ENCODE measurements at regions not wholly inside any gene's neighbourhood (a gene's known extent, or its start where the extent isn't known, plus 50 kb on each side); places are given as distances from the start of the nearest gene placed in this dataset.

DNA sequence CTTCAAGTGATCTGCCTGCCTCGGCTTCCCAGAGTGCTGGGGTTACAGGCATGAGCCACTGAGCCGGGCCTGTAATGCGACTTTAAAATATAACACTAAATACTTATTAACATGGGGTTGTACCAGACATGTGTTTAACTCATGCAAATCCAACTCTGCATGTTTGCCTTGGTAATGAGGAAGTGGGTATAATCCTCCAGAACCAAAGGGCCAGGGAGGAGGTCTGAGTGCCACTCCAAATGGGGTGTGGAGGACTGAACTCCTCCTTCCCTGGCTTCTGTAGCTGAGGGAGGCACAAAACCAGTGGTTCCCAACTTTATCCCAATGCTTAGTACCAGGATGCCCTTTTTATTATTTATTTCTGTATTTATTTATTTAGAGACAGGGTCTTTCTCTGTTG is 61.6 kb upstream of the MED13L start:
- peaks cover 3 to 4% of the 10 kb centered on the region in 2 donors for H3K27me3 Mint-ChIP-seq
- no peak overlapping the region for H3K4me3 ChIP-seq (ENCODE audit: low read length in 2 of 2)
- peaks cover 0 to 4% (median under 1%) of the 10 kb centered on the region in 4 donors for H3K4me1 Mint-ChIP-seq
- no peak overlapping the region for H3K4me3 Mint-ChIP-seq
- H3K36me3 Mint-ChIP-seq: no peaks in the 10 kb centered on the region
- no peaks in the 10 kb centered on the region for H3K9me3 ChIP-seq (ENCODE audit: control insufficient read depth in 1 of 2, low read length in 2 of 2)
- CTCF ChIA-PET (ENCODE audit: partially characterized antibody): no interaction called here
- POLR2A ChIA-PET (ENCODE audit: partially characterized antibody): no interaction called here
- no peaks in the 10 kb centered on the region for H3K4me1 ChIP-seq (ENCODE audit: insufficient read depth, low read length)
- no peak for DNase-seq
- H3K27ac Mint-ChIP-seq: no peak overlapping the region
- no peaks in the 10 kb centered on the region for H3K27me3 ChIP-seq (ENCODE audit: insufficient read depth, low read length)
- no peak overlapping the region for H3K27ac ChIP-seq (ENCODE audit: low read depth, low read length)
- peaks cover 0 to 8% (median 0%) of the 10 kb centered on the region in 8 donors for H3K9me3 Mint-ChIP-seq
- intact Hi-C loops (cut with micrococcal nuclease): no loop called here
- H3K36me3 ChIP-seq (ENCODE audit: insufficient read depth, low read length): no peaks in the 10 kb centered on the region

DNA sequence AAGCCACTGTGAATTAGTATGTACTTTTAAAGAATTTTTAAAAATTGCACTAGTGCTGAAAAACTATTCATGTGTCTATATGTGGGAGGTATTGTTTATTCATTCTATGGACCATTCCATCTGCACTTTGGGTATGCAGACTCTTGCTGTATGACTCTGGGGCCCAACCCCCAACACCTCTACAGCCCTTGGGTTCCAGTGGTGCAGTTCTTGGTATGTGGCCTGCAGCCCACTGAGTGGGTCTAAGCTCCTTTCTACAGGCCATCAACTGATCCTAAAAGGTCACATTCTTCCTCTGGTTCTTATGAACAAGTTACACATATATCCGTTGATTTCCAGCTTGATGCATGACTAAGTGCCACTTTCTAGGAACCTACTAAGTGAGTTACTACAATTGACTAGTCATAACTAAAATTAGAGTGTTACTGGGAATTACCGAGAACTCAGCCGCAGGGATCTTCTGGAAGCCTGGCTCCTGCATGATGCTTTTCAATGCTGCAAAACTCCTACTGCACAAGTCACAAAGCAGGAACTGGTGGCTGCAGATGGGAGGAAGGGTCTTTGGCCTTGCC is 62.4 kb upstream of the MED13L start:
- intact Hi-C loops (cut with micrococcal nuclease): no loop called here
- no peaks in the 10 kb centered on the region for H3K36me3 Mint-ChIP-seq
- H3K4me3 ChIP-seq (ENCODE audit: low read length in 2 of 2): no peak overlapping the region

DNA sequence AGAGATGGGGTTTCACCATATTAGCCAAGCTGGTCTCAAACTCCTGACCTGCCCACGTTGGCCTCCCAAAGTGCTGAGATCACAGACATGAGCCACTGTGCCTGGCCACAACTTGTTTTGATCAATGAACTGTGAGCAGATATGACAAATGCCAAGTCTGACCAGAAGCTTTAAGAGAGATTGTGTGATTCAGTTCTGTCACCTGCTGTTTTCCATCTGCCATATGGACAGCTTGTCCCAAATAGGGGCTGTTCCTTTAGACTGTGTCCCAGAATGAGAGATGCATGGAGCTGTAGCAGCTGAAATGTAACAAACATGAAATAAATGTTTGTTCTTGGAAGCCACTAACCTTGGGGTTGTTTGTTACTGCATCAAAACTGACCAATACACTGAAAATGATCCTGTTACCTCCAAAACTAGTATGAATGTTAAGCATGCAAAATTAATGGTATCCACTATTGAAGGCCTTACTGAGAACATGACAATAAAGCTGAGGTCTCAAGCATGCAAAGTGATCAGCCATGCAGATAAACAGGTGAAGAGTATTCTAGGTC is 65.9 kb upstream of the MED13L start:
- POLR2A ChIA-PET (ENCODE audit: partially characterized antibody): no interaction called here
- H3K27ac ChIP-seq (ENCODE audit: low read depth, low read length): no peak overlapping the region
- intact Hi-C loops (cut with micrococcal nuclease): no loop called here
- no peak overlapping the region for H3K27ac Mint-ChIP-seq
- H3K4me3 Mint-ChIP-seq: no peak overlapping the region
- H3K4me3 ChIP-seq (ENCODE audit: low read length in 2 of 2): no peak overlapping the region
- peaks cover 1 to 3% of the 10 kb centered on the region in 2 donors for H3K27me3 Mint-ChIP-seq
- H3K36me3 Mint-ChIP-seq: no peaks in the 10 kb centered on the region
- H3K9me3 Mint-ChIP-seq: peaks cover 0 to 9% (median under 1%) of the 10 kb centered on the region in 8 donors
- CTCF ChIA-PET (ENCODE audit: partially characterized antibody): no interaction called here
- H3K27me3 ChIP-seq (ENCODE audit: insufficient read depth, low read length): no peaks in the 10 kb centered on the region
- no peaks in the 10 kb centered on the region for H3K9me3 ChIP-seq (ENCODE audit: control insufficient read depth in 1 of 2, low read length in 2 of 2)
- no peaks in the 10 kb centered on the region for H3K4me1 ChIP-seq (ENCODE audit: insufficient read depth, low read length)
- H3K4me1 Mint-ChIP-seq: no peaks in the 10 kb centered on the region
- H3K36me3 ChIP-seq (ENCODE audit: insufficient read depth, low read length): no peaks in the 10 kb centered on the region
- no peak for DNase-seq

More for the DNA sequence above, 62.4 kb upstream of the MED13L start:
- H3K4me1 Mint-ChIP-seq: peaks cover 0 to 4% (median under 1%) of the 10 kb centered on the region in 4 donors
- DNase-seq: no peak
- ChIA-PET POLR2A (ENCODE audit: partially characterized antibody) (no interaction called here), CTCF (ENCODE audit: partially characterized antibody) (no interaction called here)
- no peak overlapping the region for H3K27ac ChIP-seq (ENCODE audit: low read depth, low read length)
- peak overlapping the region in 2 of 7 donors; percentile 18 to 19 for H3K27ac Mint-ChIP-seq
- H3K36me3 ChIP-seq (ENCODE audit: insufficient read depth, low read length): no peaks in the 10 kb centered on the region
- no peaks in the 10 kb centered on the region for H3K27me3 ChIP-seq (ENCODE audit: insufficient read depth, low read length)
- no peak overlapping the region for H3K4me3 Mint-ChIP-seq
- peaks cover 0 to 13% (median under 1%) of the 10 kb centered on the region in 8 donors for H3K9me3 Mint-ChIP-seq
- H3K9me3 ChIP-seq (ENCODE audit: control insufficient read depth in 1 of 2, low read length in 2 of 2): no peaks in the 10 kb centered on the region
- H3K27me3 Mint-ChIP-seq: peaks cover 3 to 4% of the 10 kb centered on the region in 2 donors
- H3K4me1 ChIP-seq (ENCODE audit: insufficient read depth, low read length): no peaks in the 10 kb centered on the region

DNA sequence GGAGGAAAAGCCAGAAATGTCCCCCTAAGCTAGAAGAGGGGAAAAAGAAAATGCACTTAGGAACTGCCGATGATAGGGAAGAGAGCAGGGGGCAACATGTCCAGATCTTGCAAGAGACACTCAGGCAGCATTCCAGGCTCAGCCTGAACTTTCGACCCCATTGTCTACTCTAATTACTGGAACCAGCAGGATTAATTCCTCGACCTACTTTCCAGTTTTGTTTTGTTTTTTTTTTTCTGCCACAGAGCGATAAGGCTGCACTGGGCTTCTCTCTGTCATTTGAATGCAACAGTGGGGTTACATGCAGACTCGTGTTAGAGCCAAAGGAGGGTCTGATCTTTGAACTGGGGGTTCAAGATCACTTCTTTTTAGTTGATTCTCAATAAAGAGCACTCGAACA is 68.7 kb upstream of the MED13L start:
- intact Hi-C loops (cut with micrococcal nuclease): no loop called here
- no peaks in the 10 kb centered on the region for H3K36me3 ChIP-seq (ENCODE audit: insufficient read depth, low read length)
- no peak for DNase-seq
- no peak overlapping the region for H3K4me3 ChIP-seq (ENCODE audit: low read length in 2 of 2)
- H3K4me1 ChIP-seq (ENCODE audit: insufficient read depth, low read length): no peaks in the 10 kb centered on the region
- H3K4me1 Mint-ChIP-seq: no peaks in the 10 kb centered on the region
- POLR2A ChIA-PET (ENCODE audit: partially characterized antibody): no interaction called here
- no peak overlapping the region for H3K27ac ChIP-seq (ENCODE audit: low read depth, low read length)
- peaks cover 3% of the 10 kb centered on the region in 2 donors for H3K27me3 Mint-ChIP-seq
- no peak overlapping the region for H3K4me3 Mint-ChIP-seq
- no peaks in the 10 kb centered on the region for H3K9me3 ChIP-seq (ENCODE audit: control insufficient read depth in 1 of 2, low read length in 2 of 2)
- H3K27ac Mint-ChIP-seq: no peak overlapping the region
- H3K27me3 ChIP-seq (ENCODE audit: insufficient read depth, low read length): no peaks in the 10 kb centered on the region
- CTCF ChIA-PET (ENCODE audit: partially characterized antibody): no interaction called here
- peaks cover 0 to 9% (median under 1%) of the 10 kb centered on the region in 8 donors for H3K9me3 Mint-ChIP-seq
- no peaks in the 10 kb centered on the region for H3K36me3 Mint-ChIP-seq

DNA sequence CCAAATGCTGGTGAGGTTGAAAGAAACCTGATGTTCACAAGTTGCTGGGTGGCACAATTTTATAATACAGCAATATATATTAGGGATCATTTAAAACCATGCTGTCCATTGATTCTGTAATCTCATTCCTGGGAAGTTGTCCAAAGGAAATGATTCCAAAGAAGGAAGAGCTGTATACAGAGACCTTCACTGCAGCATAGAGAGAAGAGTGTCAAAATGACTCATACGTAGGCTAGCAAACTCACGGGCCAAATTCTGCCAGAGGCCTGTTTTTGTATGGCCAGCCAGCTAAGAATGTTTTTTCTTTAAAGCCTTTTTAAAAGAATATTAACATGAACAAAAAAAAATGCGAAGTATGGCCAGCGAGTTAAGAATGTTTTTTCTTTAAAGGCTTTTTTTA is 69.2 kb upstream of the MED13L start:
- Mint-ChIP-seq H3K9me3 (peaks cover 0 to 9% (median under 1%) of the 10 kb centered on the region in 8 donors), H3K27me3 (peaks cover 3% of the 10 kb centered on the region in 2 donors), H3K27ac (no peak overlapping the region), H3K4me1 (no peaks in the 10 kb centered on the region), H3K4me3 (no peak overlapping the region), H3K36me3 (no peaks in the 10 kb centered on the region)
- Histone ChIP-seq H3K27me3 (ENCODE audit: insufficient read depth, low read length) (no peaks in the 10 kb centered on the region), H3K4me1 (ENCODE audit: insufficient read depth, low read length) (no peaks in the 10 kb centered on the region), H3K27ac (ENCODE audit: low read depth, low read length) (no peak overlapping the region), H3K9me3 (ENCODE audit: control insufficient read depth in 1 of 2, low read length in 2 of 2) (no peaks in the 10 kb centered on the region), H3K4me3 (ENCODE audit: low read length in 2 of 2) (no peak overlapping the region), H3K36me3 (ENCODE audit: insufficient read depth, low read length) (no peaks in the 10 kb centered on the region)
- intact Hi-C loops (cut with micrococcal nuclease): no loop called here
- POLR2A ChIA-PET (ENCODE audit: partially characterized antibody): no interaction called here
- CTCF ChIA-PET (ENCODE audit: partially characterized antibody): no interaction called here
- no peak for DNase-seq

DNA sequence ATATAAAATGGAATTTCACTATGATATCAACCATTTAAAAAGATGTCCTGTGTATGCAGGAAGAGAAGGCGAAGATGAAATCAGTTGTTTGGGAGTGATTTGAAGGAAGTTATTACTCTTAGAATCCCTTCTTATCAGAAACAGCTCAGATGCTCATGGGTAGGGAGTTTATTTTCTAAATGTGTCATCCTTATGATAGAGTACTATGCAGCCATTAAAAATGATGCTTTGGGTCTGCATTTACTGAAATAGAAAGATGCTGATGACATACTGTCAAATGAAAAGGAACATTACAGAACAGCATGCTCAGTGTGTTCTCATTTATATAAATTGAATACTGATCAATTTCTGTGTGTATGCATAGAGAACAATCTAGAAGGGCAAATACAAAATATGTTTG is 69.8 kb upstream of the MED13L start:
- POLR2A ChIA-PET (ENCODE audit: partially characterized antibody): no interaction called here
- intact Hi-C loops (cut with micrococcal nuclease): no loop called here
- no peak overlapping the region for H3K4me3 ChIP-seq (ENCODE audit: low read length in 2 of 2)
- peaks cover 3% of the 10 kb centered on the region in 2 donors for H3K27me3 Mint-ChIP-seq
- H3K4me3 Mint-ChIP-seq: no peak overlapping the region
- no peak overlapping the region for H3K27ac Mint-ChIP-seq
- H3K9me3 Mint-ChIP-seq: peaks cover 0 to 8% (median 0%) of the 10 kb centered on the region in 8 donors
- H3K4me1 Mint-ChIP-seq: no peaks in the 10 kb centered on the region
- H3K27ac ChIP-seq (ENCODE audit: low read depth, low read length): no peak overlapping the region
- H3K36me3 Mint-ChIP-seq: no peaks in the 10 kb centered on the region
- no peaks in the 10 kb centered on the region for H3K36me3 ChIP-seq (ENCODE audit: insufficient read depth, low read length)
- H3K9me3 ChIP-seq (ENCODE audit: control insufficient read depth in 1 of 2, low read length in 2 of 2): no peaks in the 10 kb centered on the region
- H3K4me1 ChIP-seq (ENCODE audit: insufficient read depth, low read length): no peaks in the 10 kb centered on the region
- no peaks in the 10 kb centered on the region for H3K27me3 ChIP-seq (ENCODE audit: insufficient read depth, low read length)
- CTCF ChIA-PET (ENCODE audit: partially characterized antibody): no interaction called here
- no peak for DNase-seq

DNA sequence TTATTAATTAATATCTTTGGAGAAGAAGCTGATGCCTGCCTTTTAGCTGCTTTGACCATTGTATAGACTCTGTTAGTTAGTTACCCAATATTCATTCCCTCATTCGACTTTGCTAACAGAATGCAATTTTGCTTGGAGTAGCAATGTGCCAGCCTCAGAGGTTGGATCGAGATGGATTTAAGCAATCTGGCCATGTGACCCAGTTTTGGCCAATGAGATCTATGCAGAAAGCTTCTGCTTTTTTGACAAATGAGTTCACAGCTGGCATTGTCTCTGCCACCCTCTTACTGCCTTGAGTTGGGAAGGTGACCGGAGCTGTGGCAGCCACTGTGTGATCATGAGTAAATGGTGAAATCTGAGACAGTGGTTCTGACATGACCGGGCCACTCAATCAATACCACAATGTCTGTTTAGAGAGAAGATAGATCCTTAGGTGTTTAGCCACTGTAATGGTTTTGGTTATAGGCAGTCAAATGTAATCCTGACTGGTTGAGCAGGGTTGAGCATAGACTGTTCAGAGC is 74.9 kb upstream of the MED13L start:
- Mint-ChIP-seq H3K9me3 (no peaks in the 10 kb centered on the region), H3K36me3 (no peaks in the 10 kb centered on the region), H3K27ac (no peak overlapping the region), H3K4me3 (no peak overlapping the region), H3K4me1 (peaks cover 0 to under 1% (median 0%) of the 10 kb centered on the region in 4 donors), H3K27me3 (peaks cover 0 to 2% of the 10 kb centered on the region in 2 donors)
- no peak overlapping the region for H3K27ac ChIP-seq (ENCODE audit: low read depth, low read length)
- intact Hi-C loops (cut with micrococcal nuclease): no loop called here
- no peaks in the 10 kb centered on the region for H3K27me3 ChIP-seq (ENCODE audit: insufficient read depth, low read length)
- no peak overlapping the region for H3K4me3 ChIP-seq (ENCODE audit: low read length in 2 of 2)
- DNase-seq: no peak
- no peaks in the 10 kb centered on the region for H3K36me3 ChIP-seq (ENCODE audit: insufficient read depth, low read length)
- H3K4me1 ChIP-seq (ENCODE audit: insufficient read depth, low read length): no peaks in the 10 kb centered on the region
- ChIA-PET CTCF (ENCODE audit: partially characterized antibody) (no interaction called here), POLR2A (ENCODE audit: partially characterized antibody) (no interaction called here)
- no peaks in the 10 kb centered on the region for H3K9me3 ChIP-seq (ENCODE audit: control insufficient read depth in 1 of 2, low read length in 2 of 2)
